DOHH2 (cell line): ENCODE measurements at regions not wholly inside any gene's neighbourhood (a gene's known extent, or its start where the extent isn't known, plus 50 kb on each side); places are given as distances from the start of the nearest gene placed in this dataset.

Source experiments
- H3F3A ChIP-seq: fragments of 200-600 bp; sonication (generic), shearing (Covaris generic); 2 replicates; pipeline ENCODE4 v1.6.0; 2016; ENCODE audit warnings: antibody characterized with exemption, mild to moderate bottlenecking; ENCODE audit not compliant: control insufficient read depth, insufficient read depth
- H3K27ac ChIP-seq: fragments of 200-600 bp; sonication (generic); 2 replicates; pipeline ENCODE4 v1.5.1; 2014; ENCODE audit warnings: low read depth, mild to moderate bottlenecking, low read length, moderate library complexity
- H3K27me3 ChIP-seq: fragments of 200-600 bp; sonication (generic); 2 replicates; pipeline ENCODE4 v1.6.1; 2014; ENCODE audit warnings: mild to moderate bottlenecking, low read length, mixed read lengths; ENCODE audit not compliant: control insufficient read depth
- H3K36me3 ChIP-seq: fragments of 200-600 bp; sonication (generic); 2 replicates; pipeline ENCODE4 v1.6.1; 2014; ENCODE audit warnings: mild to moderate bottlenecking, low read length, moderate library complexity, mixed read lengths; ENCODE audit not compliant: control insufficient read depth
- H3K4me1 ChIP-seq: fragments of 200-600 bp; sonication (generic); 2 replicates; pipeline ENCODE4 v1.6.1; 2014; ENCODE audit warnings: mild to moderate bottlenecking, low read length, mixed read lengths; ENCODE audit not compliant: control insufficient read depth
- H3K4me2 ChIP-seq: fragments of 200-600 bp; sonication (generic); 2 replicates; pipeline ENCODE4 v1.6.0; 2014; ENCODE audit warnings: mild to moderate bottlenecking, low read length, moderate library complexity
- H3K4me3 ChIP-seq: fragments of 200-600 bp; sonication (generic); 2 replicates; pipeline ENCODE4 v1.5.1; 2014; ENCODE audit warnings: mild to moderate bottlenecking, low read length, mixed read lengths
- H3K79me2 ChIP-seq: fragments of 200-600 bp; sonication (generic); 2 replicates; pipeline ENCODE4 v1.6.1; 2014; ENCODE audit warnings: mild to moderate bottlenecking, low read length, mixed read lengths; ENCODE audit not compliant: control insufficient read depth
- H3K9me2 ChIP-seq: fragments of 200-600 bp; sonication (generic); replicated peaks from 2 replicates; pipeline ENCODE4 v1.6.1; 2014; ENCODE audit warnings: mild to moderate bottlenecking, low read length, mixed read lengths; ENCODE audit not compliant: control insufficient read depth
- H3K9me3 ChIP-seq: fragments of 200-600 bp; sonication (generic); 2 replicates; pipeline ENCODE4 v1.6.1; 2014; ENCODE audit warnings: antibody characterized with exemption, low read length, mixed read lengths; ENCODE audit not compliant: control insufficient read depth, insufficient read depth
- H4K20me1 ChIP-seq: fragments of 200-600 bp; sonication (generic); 2 replicates; pipeline ENCODE4 v1.6.0; 2014; ENCODE audit warnings: low read depth, mild to moderate bottlenecking, antibody characterized with exemption, low read length, moderate library complexity; ENCODE audit not compliant: control insufficient read depth, insufficient read depth
- CTCF ChIP-seq: fragments of 200-600 bp; sonication (generic); IDR thresholded peaks from one replicate; pipeline ENCODE4 v1.5.1; 2014; ENCODE audit warnings: antibody characterized with exemption, mild to moderate bottlenecking, low read depth, low read length; ENCODE audit not compliant: poor library complexity, severe bottlenecking
- EZH2phosphoT487 ChIP-seq: fragments of 200-600 bp; sonication (generic); IDR thresholded peaks from 2 replicates; pipeline ENCODE4 v1.6.1; 2017; ENCODE audit warnings: borderline replicate concordance, mild to moderate bottlenecking, antibody characterized with exemption, low read length, moderate library complexity, mixed read lengths

DNA sequence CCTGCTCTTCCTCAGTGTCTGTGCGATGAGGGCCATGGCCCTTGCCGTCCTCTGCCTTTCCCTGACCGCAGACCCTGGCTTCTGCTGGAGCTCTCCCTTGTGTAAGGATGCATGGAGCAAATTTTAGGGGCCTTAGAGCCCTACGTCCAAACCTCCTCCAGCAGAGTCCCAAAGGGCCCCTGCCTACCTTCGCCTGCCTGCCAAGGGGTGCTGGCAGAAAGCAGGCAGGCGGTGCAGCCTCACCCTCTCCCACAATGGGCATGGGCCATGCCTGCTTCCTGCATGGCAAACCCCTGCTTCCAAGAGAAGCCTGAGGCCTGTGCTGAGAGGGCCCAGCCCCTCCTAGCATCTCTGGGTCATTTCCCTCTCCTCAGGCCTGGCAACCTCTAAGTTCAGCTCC lies 71.3 kb upstream of the FGF3 start:
- H3K4me2 ChIP-seq = no peak overlapping the region
- no peaks in the 10 kb centered on the region for H3K36me3 ChIP-seq
- no peaks in the 10 kb centered on the region for H3K9me3 ChIP-seq
- H3K4me1 ChIP-seq = no peaks in the 10 kb centered on the region; the same call in 1 of the 2 replicates
- no peaks in the 10 kb centered on the region for H3F3A ChIP-seq
- H3K27ac ChIP-seq = no peak overlapping the region
- H3K27me3 ChIP-seq = no peaks in the 10 kb centered on the region
- no peaks in the 10 kb centered on the region for H3K79me2 ChIP-seq
- no peaks in the 10 kb centered on the region for H4K20me1 ChIP-seq
- no peaks in the 10 kb centered on the region for H3K9me2 ChIP-seq
- TF ChIP-seq EZH2phosphoT487 (no peak), CTCF (no peak)
- H3K4me3 ChIP-seq = no peak overlapping the region

DNA sequence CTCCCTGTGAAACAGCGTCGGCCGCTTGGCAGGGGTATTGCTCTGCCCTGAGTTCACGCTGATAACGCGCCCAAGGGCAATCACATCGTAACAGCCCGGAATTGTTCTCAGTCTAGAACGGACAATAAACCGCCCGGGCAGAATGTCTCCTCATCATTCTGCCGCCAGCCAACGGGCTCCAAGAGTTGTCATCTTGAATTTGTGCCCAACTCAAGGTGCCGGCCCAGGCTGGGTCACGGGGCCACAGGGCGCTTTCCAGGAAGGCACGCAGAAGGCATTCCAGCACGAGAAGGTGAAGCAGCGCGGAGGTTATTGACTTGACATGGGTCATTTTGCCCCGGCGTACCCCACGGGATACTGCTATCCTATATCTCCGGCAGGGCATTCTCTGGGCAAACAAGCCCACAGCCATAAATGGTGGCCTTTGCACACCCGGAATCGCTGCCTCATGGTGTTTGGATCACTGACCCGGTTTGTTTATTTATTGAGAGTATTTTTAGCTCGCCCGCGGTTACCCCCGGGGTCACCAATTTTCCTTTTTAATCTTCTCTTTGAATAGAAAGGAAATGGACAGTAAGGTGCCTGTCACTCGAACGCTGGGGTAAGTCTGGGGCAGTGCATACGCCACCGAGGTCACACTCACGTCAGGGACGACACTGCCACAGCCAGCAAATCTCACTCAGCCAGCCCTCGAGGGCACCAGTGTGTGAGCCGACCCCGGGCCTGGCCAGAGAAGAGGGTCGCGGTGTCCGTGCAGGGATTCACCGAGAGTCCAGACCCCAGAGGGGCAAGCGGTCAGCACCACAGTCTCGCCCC lies 72.4 kb upstream of the FGF3 start:
- H4K20me1 ChIP-seq = no peaks in the 10 kb centered on the region
- TF ChIP-seq EZH2phosphoT487 = no peak
- TF ChIP-seq CTCF = no peak
- H3K79me2 ChIP-seq = no peaks in the 10 kb centered on the region
- no peak overlapping the region for H3K4me3 ChIP-seq
- H3K4me2 ChIP-seq = no peak overlapping the region
- H3K27me3 ChIP-seq = no peaks in the 10 kb centered on the region
- H3F3A ChIP-seq = no peaks in the 10 kb centered on the region
- no peak overlapping the region for H3K27ac ChIP-seq
- H3K36me3 ChIP-seq = no peaks in the 10 kb centered on the region
- H3K4me1 ChIP-seq = no peaks in the 10 kb centered on the region; the same call in 1 of the 2 replicates
- H3K9me3 ChIP-seq = no peaks in the 10 kb centered on the region
- no peaks in the 10 kb centered on the region for H3K9me2 ChIP-seq

DNA sequence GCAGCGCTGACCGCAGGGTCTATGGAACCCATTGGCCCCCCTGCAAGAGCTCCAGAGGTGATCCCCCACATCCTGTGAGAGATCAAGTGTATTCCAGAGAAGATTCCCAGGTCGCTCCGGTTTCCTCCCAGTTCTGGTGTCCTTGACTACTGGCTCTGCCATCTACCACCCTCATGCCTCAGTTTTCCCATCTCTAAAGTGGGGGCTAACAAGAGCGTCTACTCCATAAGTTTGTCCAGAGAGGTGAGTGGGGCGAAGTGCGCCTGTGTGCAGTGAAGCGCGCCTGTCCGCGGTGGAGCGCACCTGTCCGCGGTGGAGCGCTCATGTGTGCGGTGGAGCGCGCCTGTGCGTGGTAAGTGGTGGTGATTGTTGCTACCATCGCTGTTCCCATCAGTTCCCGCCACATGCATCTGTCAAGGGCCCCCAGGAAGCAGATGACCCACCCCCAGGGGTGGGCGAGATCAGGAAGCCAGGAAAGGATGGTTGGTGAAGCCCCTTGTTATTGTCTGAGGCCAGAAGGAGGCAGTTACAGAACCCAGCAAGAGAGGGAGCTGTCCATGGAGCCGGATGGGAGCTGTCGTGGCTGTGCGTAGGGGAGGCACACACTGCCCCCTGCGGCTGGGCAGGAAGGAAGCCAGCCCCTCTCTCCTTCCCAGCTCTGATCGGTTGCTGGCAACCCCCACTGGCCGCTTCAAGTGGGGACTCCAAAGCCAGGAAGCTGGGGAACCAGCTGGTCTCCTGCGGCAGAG lies 73.2 kb upstream of the FGF3 start:
- Histone ChIP-seq H3K9me2 (no peaks in the 10 kb centered on the region), H3K79me2 (no peaks in the 10 kb centered on the region), H3K27ac (no peak overlapping the region), H3F3A (no peaks in the 10 kb centered on the region), H3K9me3 (no peaks in the 10 kb centered on the region), H3K4me1 (no peaks in the 10 kb centered on the region; the same call in 1 of the 2 replicates), H4K20me1 (no peaks in the 10 kb centered on the region), H3K4me2 (no peak overlapping the region), H3K4me3 (no peak overlapping the region), H3K27me3 (no peaks in the 10 kb centered on the region), H3K36me3 (no peaks in the 10 kb centered on the region)
- TF ChIP-seq CTCF = no peak
- no peak for TF ChIP-seq EZH2phosphoT487
